Sigmoid colon (tissue), 6 donors: ENCODE measurements at regions not wholly inside any gene's neighbourhood (a gene's known extent, or its start where the extent isn't known, plus 50 kb on each side); places are given as distances from the start of the nearest gene placed in this dataset.

Experiments used
- DNase-seq: peaks from one replicate; pipeline ENCODE4 v3.0.0-alpha.2; 2019
- H3K27ac ChIP-seq, 4 donors: fragments of 200-600 bp; sonication (generic); one replicate each; pipeline ENCODE4 v1.5.1; 2016 to 2019; ENCODE audit warnings: mild to moderate bottlenecking in 1 of 4
- H3K27me3 ChIP-seq, 3 donors: fragments of 200-600 bp; sonication (generic); one replicate each; pipeline ENCODE4 v1.5.1; 2019; ENCODE audit warnings: mild to moderate bottlenecking in 1 of 3
- H3K36me3 ChIP-seq, 4 donors: fragments of 200-600 bp; sonication (generic); one replicate each; pipeline ENCODE4 v1.5.1; 2016 to 2019
- H3K4me1 ChIP-seq, 4 donors: fragments of 200-600 bp; sonication (generic); one replicate each; pipeline ENCODE4 v1.5.1; 2017 to 2019
- H3K4me3 ChIP-seq, 4 donors: fragments of 200-600 bp; sonication (generic); one replicate each; pipeline ENCODE4 v1.5.1; 2017 to 2019; ENCODE audit warnings: mild to moderate bottlenecking in 2 of 4, moderate library complexity in 1 of 4
- H3K9me3 ChIP-seq, 4 donors: fragments of 200-600 bp in 3 of 4; sonication (generic) in 3 of 4; one replicate each; pipeline versions ENCODE4 v1.5.1 to v1.6.1; 2013 to 2019
- EP300 ChIP-seq, 4 donors: sonication (generic); formaldehyde crosslinking; IDR thresholded peaks; one replicate each; pipeline ENCODE4 v1.6.1; 2017; ENCODE audit warnings: antibody characterized with exemption in 4 of 4
- POLR2A ChIP-seq, 2 donors: fragments of 450-650 bp; IDR thresholded peaks; one replicate each; pipeline ENCODE4 v1.6.1; 2016; ENCODE audit warnings: antibody characterized with exemption in 2 of 2, mild to moderate bottlenecking in 2 of 2, moderate library complexity in 2 of 2
- POLR2AphosphoS5 ChIP-seq, 4 donors: sonication (generic); formaldehyde crosslinking; IDR thresholded peaks; one replicate each; pipeline ENCODE4 v1.6.1; 2017; ENCODE audit warnings: antibody characterized with exemption in 4 of 4
- WGBS, 2 donors: extraction: QIAGEN DNeasy Blood & Tissue Kit; methylation state at CpG; one replicate each; pipeline ENCODE4 v1.1.7; 2013; 5-methylcytosine and 5-hydroxymethylcytosine counted together
- intact Hi-C: fragments of 100-400 bp; cut with DNase I; formaldehyde crosslinking; loops from one replicate; pipeline ENCODE4 v1.15.1; 2023
- TF ChIP-seq, protein P1 (sequence below), 4 experiments: fragments of 450-650 bp in 3 of 4; fragments of 200-600 bp in 1 of 4; IDR thresholded peaks; one replicate each; pipeline ENCODE4 v1.5.1; 2016 to 2019; ENCODE audit warnings: antibody characterized with exemption in 4 of 4, mild to moderate bottlenecking in 3 of 4, moderate library complexity in 2 of 4
- donor health status: healthy with polysubstance abuse.
- donor health status: healthy.

DNA sequence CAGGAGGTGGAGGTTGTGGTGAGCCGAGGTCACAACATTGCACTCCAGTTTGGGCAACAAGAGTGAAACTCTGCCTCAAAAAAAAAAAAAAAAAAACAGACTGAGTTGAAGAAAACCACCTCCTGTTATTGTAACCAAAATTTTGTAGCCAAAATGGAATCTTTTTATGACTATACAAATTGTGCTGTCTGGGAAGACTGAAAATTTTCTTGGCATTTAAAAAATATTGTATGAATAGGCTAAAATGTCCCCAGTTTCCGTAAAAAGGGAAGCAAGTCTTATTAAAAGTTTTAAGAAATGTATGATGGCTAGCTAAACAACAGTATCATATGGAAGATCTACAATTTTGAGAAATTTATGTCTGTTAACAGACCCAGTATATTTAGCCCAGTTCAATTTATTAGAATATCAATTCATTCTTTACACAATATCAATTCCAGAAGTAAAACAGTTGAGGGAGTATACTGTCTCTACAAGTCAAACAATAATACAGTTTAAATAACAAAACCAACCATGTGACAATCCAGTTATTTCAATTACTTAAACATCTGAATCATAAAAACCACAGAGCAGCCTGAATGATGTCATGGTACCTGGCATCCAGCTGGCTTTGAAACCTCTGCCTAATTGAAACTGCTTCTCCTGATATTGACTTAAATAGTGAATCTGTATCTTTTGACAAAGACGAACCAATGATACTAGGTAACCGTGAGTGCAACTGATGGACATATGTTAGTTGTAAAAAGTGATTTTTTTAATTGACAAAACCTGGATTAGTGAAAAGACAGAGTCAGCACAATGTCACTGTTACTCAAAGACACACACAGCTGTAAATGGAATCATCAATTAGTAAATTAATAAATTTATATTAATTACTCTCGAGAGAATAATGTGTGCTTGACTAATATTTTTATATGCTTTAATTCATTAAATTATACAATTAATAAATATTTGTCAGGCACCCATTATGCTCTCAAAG lies 166.6 kb upstream of the MARCKS start:
- H3K27ac ChIP-seq, result no peak overlapping the region
- no peak overlapping the region for H3K4me3 ChIP-seq
- intact Hi-C loops, result no loop called here
- H3K27me3 ChIP-seq, result no peaks in the 10 kb centered on the region
- no peak for DNase-seq
- no peaks in the 10 kb centered on the region for H3K36me3 ChIP-seq
- TF ChIP-seq, protein P1, sequence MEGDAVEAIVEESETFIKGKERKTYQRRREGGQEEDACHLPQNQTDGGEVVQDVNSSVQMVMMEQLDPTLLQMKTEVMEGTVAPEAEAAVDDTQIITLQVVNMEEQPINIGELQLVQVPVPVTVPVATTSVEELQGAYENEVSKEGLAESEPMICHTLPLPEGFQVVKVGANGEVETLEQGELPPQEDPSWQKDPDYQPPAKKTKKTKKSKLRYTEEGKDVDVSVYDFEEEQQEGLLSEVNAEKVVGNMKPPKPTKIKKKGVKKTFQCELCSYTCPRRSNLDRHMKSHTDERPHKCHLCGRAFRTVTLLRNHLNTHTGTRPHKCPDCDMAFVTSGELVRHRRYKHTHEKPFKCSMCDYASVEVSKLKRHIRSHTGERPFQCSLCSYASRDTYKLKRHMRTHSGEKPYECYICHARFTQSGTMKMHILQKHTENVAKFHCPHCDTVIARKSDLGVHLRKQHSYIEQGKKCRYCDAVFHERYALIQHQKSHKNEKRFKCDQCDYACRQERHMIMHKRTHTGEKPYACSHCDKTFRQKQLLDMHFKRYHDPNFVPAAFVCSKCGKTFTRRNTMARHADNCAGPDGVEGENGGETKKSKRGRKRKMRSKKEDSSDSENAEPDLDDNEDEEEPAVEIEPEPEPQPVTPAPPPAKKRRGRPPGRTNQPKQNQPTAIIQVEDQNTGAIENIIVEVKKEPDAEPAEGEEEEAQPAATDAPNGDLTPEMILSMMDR (IDR thresholded peaks at IDR 0.05), result no peak
- no peak for TF ChIP-seq EP300 (IDR thresholded peaks at IDR 0.05)
- no peak for TF ChIP-seq POLR2AphosphoS5 (IDR thresholded peaks at IDR 0.05)
- no peak for TF ChIP-seq POLR2A (IDR thresholded peaks at IDR 0.05)
- H3K4me1 ChIP-seq, result peaks cover 0 to 6% (median 0%) of the 10 kb centered on the region in 4 donors
- WGBS, 2 donors, result 75 to 91% methylated on average over 5 of the region's 5 CpGs
- no peaks in the 10 kb centered on the region for H3K9me3 ChIP-seq

DNA sequence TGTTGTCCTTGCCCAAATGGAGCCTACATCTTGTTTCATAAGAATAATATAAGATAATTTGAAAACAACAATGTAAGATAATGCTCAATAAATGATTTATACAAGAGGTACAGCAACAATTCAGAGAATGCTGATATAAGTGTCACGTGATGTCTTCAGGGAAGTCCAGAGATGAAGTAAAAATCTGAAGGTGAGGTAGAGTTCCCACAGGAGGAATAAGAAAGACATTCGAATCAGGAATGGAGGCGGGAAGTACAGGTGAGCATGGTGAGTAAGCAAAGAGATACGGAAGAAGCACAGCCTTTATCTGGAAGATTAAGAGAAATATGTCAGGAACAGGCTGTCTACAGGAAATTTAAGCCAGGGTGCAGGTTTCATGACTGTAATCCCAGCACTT lies 165.9 kb upstream of the MARCKS start:
- no peak for TF ChIP-seq EP300 (IDR thresholded peaks at IDR 0.05)
- TF ChIP-seq, protein P1 (IDR thresholded peaks at IDR 0.05), result no peak
- TF ChIP-seq POLR2AphosphoS5 (IDR thresholded peaks at IDR 0.05), result no peak
- TF ChIP-seq POLR2A (IDR thresholded peaks at IDR 0.05), result no peak
- Histone ChIP-seq H3K4me1 (peaks cover 0 to 6% (median 0%) of the 10 kb centered on the region in 4 donors), H3K27ac (no peak overlapping the region), H3K36me3 (no peaks in the 10 kb centered on the region), H3K27me3 (no peaks in the 10 kb centered on the region), H3K4me3 (no peak overlapping the region), H3K9me3 (no peaks in the 10 kb centered on the region)
- 94 to 95% methylated on average over 4 of the region's 4 CpGs for WGBS, 2 donors
- no peak for DNase-seq
- intact Hi-C loops, result no loop called here

DNA sequence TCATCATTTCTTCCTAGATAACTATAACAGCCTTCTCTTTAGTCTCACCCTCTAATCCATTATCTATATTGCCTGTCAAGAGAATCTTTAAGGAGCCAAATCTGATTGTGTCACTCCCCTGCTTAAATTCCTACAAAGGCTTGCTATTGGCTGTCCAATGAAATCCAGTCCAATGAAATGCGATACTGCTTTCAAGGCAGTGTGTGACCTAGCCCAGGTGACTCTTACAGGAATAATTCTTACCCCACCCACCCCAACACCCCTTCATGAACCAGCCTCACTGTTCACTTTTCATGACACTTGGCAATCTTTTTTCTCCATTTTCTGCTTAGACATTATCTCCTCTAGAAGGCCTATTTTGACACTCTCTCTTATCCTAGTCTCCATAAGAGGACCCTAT lies 163.3 kb upstream of the MARCKS start:
- H3K27me3 ChIP-seq, result no peaks in the 10 kb centered on the region
- DNase-seq, result no peak
- no peak for TF ChIP-seq POLR2AphosphoS5 (IDR thresholded peaks at IDR 0.05)
- H3K4me3 ChIP-seq, result no peak overlapping the region
- H3K36me3 ChIP-seq, result no peaks in the 10 kb centered on the region
- no peak overlapping the region for H3K27ac ChIP-seq
- peaks cover 0 to 6% (median 0%) of the 10 kb centered on the region in 4 donors for H3K4me1 ChIP-seq
- WGBS, 2 donors, result 93 to 95% methylated on average over 1 of the region's 1 CpG
- no peaks in the 10 kb centered on the region for H3K9me3 ChIP-seq
- intact Hi-C loops, result no loop called here

DNA sequence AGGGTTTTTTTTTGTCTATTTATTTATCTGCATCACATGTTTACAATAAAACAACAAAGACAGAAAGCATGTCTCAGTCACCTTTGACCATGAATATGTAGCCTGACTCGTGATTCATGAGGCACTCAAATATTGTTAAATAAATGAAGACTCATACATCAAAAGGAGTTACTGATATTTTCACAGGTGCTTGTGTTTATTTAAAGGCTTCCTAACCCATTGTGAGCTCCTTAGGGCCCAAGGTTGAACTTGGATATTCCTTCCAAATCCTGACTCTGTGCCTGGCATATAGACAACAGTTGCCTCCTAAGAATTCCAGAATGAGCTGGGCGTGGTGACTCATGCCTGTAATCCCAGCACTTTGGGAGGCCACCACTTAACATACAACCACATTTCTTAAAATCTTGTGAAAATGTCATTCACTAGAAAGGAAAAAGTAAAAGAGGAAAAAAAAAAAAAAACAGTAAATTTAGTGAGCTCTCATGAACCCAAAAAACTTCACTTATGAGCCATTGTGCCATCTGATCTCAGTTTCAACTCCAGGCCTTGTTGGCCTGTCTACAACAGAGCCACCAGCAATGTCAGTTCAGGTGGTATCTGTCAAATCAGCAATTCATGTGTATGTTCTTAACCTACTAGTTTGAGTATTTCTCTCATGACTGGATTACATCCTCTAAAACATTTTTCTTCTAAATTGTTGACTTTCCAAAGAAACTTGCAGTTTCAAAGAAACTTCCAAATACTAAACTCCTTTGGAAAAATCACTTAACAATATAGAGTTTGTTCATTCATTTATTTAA lies 162.7 kb upstream of the MARCKS start:
- H3K4me3 ChIP-seq, result no peak overlapping the region
- intact Hi-C loops, result no loop called here
- peaks cover 0 to 6% (median 0%) of the 10 kb centered on the region in 4 donors for H3K4me1 ChIP-seq
- H3K36me3 ChIP-seq, result no peaks in the 10 kb centered on the region
- H3K27ac ChIP-seq, result no peak overlapping the region
- TF ChIP-seq POLR2AphosphoS5 (IDR thresholded peaks at IDR 0.05), result no peak
- no peak for TF ChIP-seq EP300 (IDR thresholded peaks at IDR 0.05)
- TF ChIP-seq, protein P1 (IDR thresholded peaks at IDR 0.05), result no peak
- TF ChIP-seq POLR2A (IDR thresholded peaks at IDR 0.05), result no peak
- DNase-seq, result no peak
- no peaks in the 10 kb centered on the region for H3K9me3 ChIP-seq
- 41 to 79% methylated on average over 2 of the region's 2 CpGs for whole genome bisulfite sequencing, 2 donors
- no peaks in the 10 kb centered on the region for H3K27me3 ChIP-seq

DNA sequence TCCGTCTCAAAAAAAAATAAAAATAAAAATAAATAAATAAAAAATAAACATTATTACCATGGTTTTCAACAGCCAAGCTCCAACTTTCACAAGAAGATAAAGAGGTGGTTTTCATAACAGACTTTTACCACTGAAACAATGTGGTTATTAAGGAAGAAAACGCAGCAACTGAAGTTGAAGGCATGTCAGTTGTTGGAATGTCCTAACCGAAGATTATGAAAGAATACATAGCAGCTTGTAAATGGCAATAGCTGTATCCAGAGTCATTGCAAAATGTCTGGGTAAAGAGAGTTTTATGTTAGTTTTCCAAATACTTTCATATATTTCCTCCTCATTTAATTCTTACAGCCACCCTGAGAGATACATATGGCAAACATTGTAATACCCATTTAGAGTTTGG lies 161.6 kb upstream of the MARCKS start:
- 59 to 68% methylated on average over 3 of the region's 3 CpGs for WGBS, 2 donors

More for the DNA sequence above, 161.6 kb upstream of the MARCKS start:
- H3K36me3 ChIP-seq, result no peaks in the 10 kb centered on the region
- H3K9me3 ChIP-seq, result no peaks in the 10 kb centered on the region
- intact Hi-C loops, result no loop called here
- no peaks in the 10 kb centered on the region for H3K27me3 ChIP-seq
- no peak overlapping the region for H3K4me3 ChIP-seq
- peaks cover 0 to 4% (median 0%) of the 10 kb centered on the region in 4 donors for H3K4me1 ChIP-seq
- TF ChIP-seq POLR2A (IDR thresholded peaks at IDR 0.05), result no peak
- H3K27ac ChIP-seq, result peak overlapping the region in 1 of 4 donors; percentile 31
- no peak for DNase-seq
